KMS-11 (cell line): ENCODE measurements at regions not wholly inside any gene's neighbourhood (a gene's known extent, or its start where the extent isn't known, plus 50 kb on each side); places are given as distances from the start of the nearest gene placed in this dataset.
"Not testable (repeated sequence)": the region's sequence is repeated elsewhere in the genome, so short reads cannot be mapped to it uniquely, and the experiment has no call there.

Experiments used
- H2AFZ ChIP-seq: fragments of 200-600 bp; sonication (generic); 2 replicates; pipeline ENCODE4 v1.6.1; 2016; ENCODE audit warnings: antibody characterized with exemption, mixed run types, low read depth
- H3K27ac ChIP-seq: fragments of 200-600 bp; sonication (generic); 2 replicates; pipeline ENCODE4 v1.6.1; 2016; ENCODE audit warnings: mild to moderate bottlenecking, mixed run types
- H3K27me3 ChIP-seq: fragments of 200-600 bp; sonication (generic); 2 replicates; pipeline ENCODE4 v1.6.1; 2017; ENCODE audit warnings: mild to moderate bottlenecking, low read depth, mixed run types, moderate library complexity; ENCODE audit not compliant: insufficient read depth
- H3K36me3 ChIP-seq: fragments of 200-600 bp; sonication (generic); 2 replicates; pipeline ENCODE4 v1.6.1; 2017; ENCODE audit warnings: mild to moderate bottlenecking, mixed run types; ENCODE audit not compliant: insufficient read depth
- H3K4me1 ChIP-seq: fragments of 200-600 bp; sonication (generic); 2 replicates; pipeline ENCODE4 v1.6.1; 2016; ENCODE audit warnings: mild to moderate bottlenecking, low read depth, mixed run types; ENCODE audit not compliant: poor library complexity, severe bottlenecking
- H3K4me2 ChIP-seq: fragments of 200-600 bp; sonication (generic); 2 replicates; pipeline ENCODE4 v1.7.0; 2016; ENCODE audit warnings: mild to moderate bottlenecking, mixed run types
- H3K4me3 ChIP-seq: fragments of 200-600 bp; sonication (generic); IDR thresholded peaks from 2 replicates; pipeline ENCODE4 v1.6.1; 2017; ENCODE audit warnings: low read depth, low read length, mixed read lengths; ENCODE audit not compliant: insufficient read depth
- H3K79me2 ChIP-seq: fragments of 200-600 bp; sonication (generic); 2 replicates; pipeline ENCODE4 v1.6.1; 2016; ENCODE audit warnings: low read depth, mixed run types; ENCODE audit not compliant: insufficient read depth
- H3K9ac ChIP-seq: fragments of 200-600 bp; sonication (generic); 2 replicates; pipeline ENCODE4 v1.6.1; 2016; ENCODE audit warnings: mild to moderate bottlenecking, mixed run types
- H4K20me1 ChIP-seq: fragments of 200-600 bp; sonication (generic); 2 replicates; pipeline ENCODE4 v1.6.1; 2016; ENCODE audit warnings: mild to moderate bottlenecking, mixed run types; ENCODE audit not compliant: insufficient read depth
- CTCF ChIP-seq: fragments of 200-600 bp; sonication (generic); conservative IDR thresholded peaks from 2 replicates; pipeline ENCODE4 v1.6.1; 2017; ENCODE audit warnings: low read depth, mild to moderate bottlenecking, antibody characterized with exemption, low read length, moderate library complexity, mixed read lengths

DNA sequence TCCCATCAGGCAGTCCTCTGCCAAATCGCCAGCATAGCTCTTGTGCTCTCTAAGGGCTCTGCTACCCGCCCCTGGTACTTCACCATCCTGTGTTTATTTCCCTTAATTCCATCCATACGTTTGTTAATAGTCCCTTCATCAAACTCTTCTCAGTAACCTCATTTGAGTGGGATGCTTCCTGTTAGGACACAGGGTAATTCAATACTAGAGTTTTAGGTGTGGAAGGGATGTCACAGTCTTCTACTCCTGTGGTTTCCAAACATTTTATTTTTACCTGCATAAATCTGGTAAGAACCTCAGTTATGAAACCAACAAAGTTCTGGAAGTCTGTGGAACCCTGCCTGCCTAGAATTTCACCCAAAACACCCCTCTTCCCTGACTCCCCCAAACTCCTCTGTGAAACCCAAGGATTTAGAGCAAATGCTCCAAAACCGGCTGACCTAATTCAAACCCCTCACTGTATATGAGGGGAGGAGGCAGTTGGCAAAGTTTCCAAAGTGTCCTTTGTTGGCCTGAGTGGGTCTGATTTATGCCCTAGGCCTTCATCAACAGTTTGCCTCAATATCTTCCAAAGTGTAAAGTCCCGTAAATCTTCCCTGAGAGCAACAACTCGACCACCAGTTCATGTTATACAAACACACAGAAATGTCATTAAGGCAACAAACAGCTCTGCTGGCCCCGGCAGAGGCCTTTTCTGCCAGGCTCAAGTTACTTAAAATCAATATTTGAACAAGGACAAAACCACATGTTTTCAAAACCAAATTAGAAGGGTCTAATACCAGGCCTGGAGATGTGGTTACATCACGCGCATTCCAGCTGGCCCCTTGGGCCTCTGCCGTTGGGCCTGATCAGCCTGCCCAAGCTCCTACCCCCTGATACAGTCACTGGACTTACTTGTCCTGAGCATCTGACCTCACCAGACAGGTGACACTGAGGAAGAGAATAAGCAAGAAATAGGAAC, 82.4 kb upstream of the FGGY start:
- TF ChIP-seq CTCF: no peak
- no peak overlapping the region; the same call in 1 of the 2 replicates for H2AFZ ChIP-seq
- no peak overlapping the region for H3K9ac ChIP-seq
- no peaks in the 10 kb centered on the region for H3K27me3 ChIP-seq
- no peak overlapping the region for H3K27ac ChIP-seq
- peak overlapping the region; percentile 42; the same call in 1 of the 2 replicates for H3K4me2 ChIP-seq
- no peaks in the 10 kb centered on the region for H3K79me2 ChIP-seq
- no peak overlapping the region for H3K4me3 ChIP-seq
- H3K36me3 ChIP-seq: no peaks in the 10 kb centered on the region
- H3K4me1 ChIP-seq: peaks cover 22% of the 10 kb centered on the region
- H4K20me1 ChIP-seq: no peaks in the 10 kb centered on the region

DNA sequence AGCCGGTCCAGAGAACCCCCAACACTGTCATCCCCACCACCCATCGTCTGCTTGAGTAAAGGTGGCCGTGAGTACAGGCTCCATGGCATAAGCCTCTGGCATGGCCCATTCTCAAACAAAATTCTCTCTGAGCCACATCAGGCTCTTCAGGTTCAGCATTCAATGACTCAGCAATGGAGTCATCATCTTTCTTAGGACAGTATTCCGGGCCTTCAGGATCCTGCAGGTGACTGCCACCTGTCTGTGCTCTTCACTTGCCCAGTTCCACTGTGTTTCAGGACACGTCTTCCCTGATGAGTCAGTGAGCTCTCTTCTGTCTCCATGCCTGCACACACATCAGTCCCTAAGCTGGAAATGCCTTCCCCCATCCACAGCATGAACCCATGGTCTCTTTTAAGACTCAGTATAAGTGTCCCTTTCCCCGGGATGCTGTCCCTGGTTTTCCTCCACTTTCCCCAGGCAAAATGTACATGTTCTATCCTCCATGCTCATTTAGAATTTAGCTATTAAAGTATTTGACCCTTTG, 81.1 kb upstream of the FGGY start:
- no peak for TF ChIP-seq CTCF
- no peak overlapping the region for H3K9ac ChIP-seq

GRCh38 chr1:59217439-59217838, 79.5 kb upstream of the FGGY start:
- H3K36me3 ChIP-seq, H3K27ac ChIP-seq, H3K79me2 ChIP-seq, H3K27me3 ChIP-seq, H3K9ac ChIP-seq, H3K4me2 ChIP-seq, H3K4me3 ChIP-seq, H4K20me1 ChIP-seq, H2AFZ ChIP-seq: not testable (repeated sequence)
- peaks cover 22% of the 10 kb centered on the region for H3K4me1 ChIP-seq

More for the DNA sequence above, 81.1 kb upstream of the FGGY start:
- Histone ChIP-seq H3K79me2 (no peaks in the 10 kb centered on the region), H3K4me3 (no peak overlapping the region), H3K4me1 (peaks cover 22% of the 10 kb centered on the region), H4K20me1 (no peaks in the 10 kb centered on the region), H3K4me2 (no peak overlapping the region), H3K27ac (no peak overlapping the region), H2AFZ (no peak overlapping the region), H3K36me3 (no peaks in the 10 kb centered on the region), H3K27me3 (no peaks in the 10 kb centered on the region)

DNA sequence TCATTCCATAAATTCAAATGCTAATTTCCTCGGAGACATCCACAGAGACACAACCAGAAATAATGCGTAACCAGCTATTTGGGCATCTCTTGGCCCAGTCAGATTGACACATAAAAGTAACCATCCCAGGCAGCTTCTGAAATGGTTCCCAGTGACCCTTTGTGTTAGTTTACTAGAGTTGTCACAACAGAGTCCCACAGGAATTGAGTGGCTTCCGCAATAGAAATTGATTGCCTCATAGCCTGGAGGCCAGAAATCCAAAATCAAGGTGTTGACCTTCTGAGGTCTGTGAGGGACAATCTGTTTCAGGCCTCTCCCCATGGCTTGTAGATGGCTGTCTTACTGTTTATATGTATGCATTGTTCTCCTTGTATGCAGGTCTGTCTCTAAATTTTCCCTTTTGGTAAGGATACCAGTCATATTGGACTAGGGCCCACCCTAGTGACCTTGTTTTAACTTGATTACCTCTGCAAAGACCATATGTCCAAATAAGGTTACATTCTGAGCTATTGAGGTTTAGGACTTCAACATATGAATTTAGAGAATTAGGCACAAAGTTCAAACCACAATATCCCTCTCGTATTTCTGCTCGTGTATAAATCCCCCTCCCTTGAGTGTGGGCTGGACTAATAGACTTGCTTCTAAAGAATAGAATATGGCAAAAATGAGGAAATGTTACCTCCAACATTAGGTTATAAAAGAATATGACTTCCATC, 78.2 kb upstream of the FGGY start:
- no peak overlapping the region for H3K4me3 ChIP-seq
- H3K4me1 ChIP-seq: peaks cover 17% of the 10 kb centered on the region
- no peaks in the 10 kb centered on the region for H3K79me2 ChIP-seq
- H2AFZ ChIP-seq: no peak overlapping the region
- TF ChIP-seq CTCF: no peak
- no peaks in the 10 kb centered on the region for H4K20me1 ChIP-seq
- H3K36me3 ChIP-seq: no peaks in the 10 kb centered on the region
- no peak overlapping the region for H3K27ac ChIP-seq
- no peaks in the 10 kb centered on the region for H3K27me3 ChIP-seq
- H3K9ac ChIP-seq: no peak overlapping the region
- H3K4me2 ChIP-seq: no peak overlapping the region
